HG03378 (cell line): ENCODE measurements at regions not wholly inside any gene's neighbourhood (a gene's known extent, or its start where the extent isn't known, plus 50 kb on each side); places are given as distances from the start of the nearest gene placed in this dataset.
"Not testable (repeated sequence)": the region's sequence is repeated elsewhere in the genome, so short reads cannot be mapped to it uniquely, and the experiment has no call there.

Experiments
- ATAC-seq: cut with Tn5 transposase; IDR thresholded peaks from one replicate; pipeline ENCODE4 v1.9.1; 2021; ENCODE audit warnings: mild to moderate bottlenecking, moderate library complexity; ENCODE audit not compliant: unreplicated experiment

- no peak for ATAC-seq
Measured at GRCh38 chr4:101670897-101671296, 119.6 kb upstream of the BANK1 start.

- no peak for ATAC-seq
Measured at GRCh38 chr4:101670370-101670769, 120.2 kb upstream of the BANK1 start.

- ATAC-seq, result no peak
Measured at GRCh38 chr4:101669832-101670188, 120.7 kb upstream of the BANK1 start.

GRCh38 chr4:101669138-101669831 is 121.2 kb upstream of the BANK1 start:
- no peak for ATAC-seq

GRCh38 chr4:101667348-101667747 is 123.2 kb upstream of the BANK1 start:
- ATAC-seq, result no peak

- ATAC-seq, result no peak
Measured at GRCh38 chr4:101660607-101661006, 129.9 kb upstream of the BANK1 start.

- no peak for ATAC-seq
Measured at GRCh38 chr4:101655857-101656256, 134.7 kb upstream of the BANK1 start.

GRCh38 chr4:101655005-101655404 is 135.5 kb upstream of the BANK1 start:
- ATAC-seq, result no peak

GRCh38 chr4:101651778-101652177 is 138.8 kb upstream of the BANK1 start:
- no peak for ATAC-seq

GRCh38 chr4:101649790-101650515 is 140.6 kb upstream of the BANK1 start:
- no peak for ATAC-seq

- no peak for ATAC-seq
Measured at GRCh38 chr4:101647710-101648034, 142.9 kb upstream of the BANK1 start.

- no peak for ATAC-seq
Measured at GRCh38 chr4:101644516-101644915, 146.0 kb upstream of the BANK1 start.

GRCh38 chr4:101643186-101643837 is 147.2 kb upstream of the BANK1 start:
- no peak for ATAC-seq

- not testable (repeated sequence) for ATAC-seq
Measured at GRCh38 chr4:101632766-101633165, 157.8 kb upstream of the BANK1 start.

- ATAC-seq, result no peak
Measured at GRCh38 chr4:101630319-101630986, 160.1 kb upstream of the BANK1 start.

GRCh38 chr4:101621120-101621519 is 169.4 kb upstream of the BANK1 start:
- no peak for ATAC-seq

GRCh38 chr4:101615652-101616051 is 174.9 kb upstream of the BANK1 start:
- no peak for ATAC-seq

GRCh38 chr4:101606989-101607388 is 183.5 kb upstream of the BANK1 start:
- not testable (repeated sequence) for ATAC-seq

GRCh38 chr4:101604976-101605375 is 185.6 kb upstream of the BANK1 start:
- no peak for ATAC-seq

GRCh38 chr4:101600287-101600686 is 190.2 kb upstream of the BANK1 start:
- no peak for ATAC-seq

GRCh38 chr4:101599620-101600019 is 190.9 kb upstream of the BANK1 start:
- no peak for ATAC-seq
